A549 (cell line): ENCODE measurements at regions not wholly inside any gene's neighbourhood (a gene's known extent, or its start where the extent isn't known, plus 50 kb on each side); places are given as distances from the start of the nearest gene placed in this dataset.

Experiments
- ATAC-seq, 2 experiments: fragments of 200-7000 bp in 1 of 2; fragments of >200 bp in 1 of 2; cut with Nextera tagmentation in 1 of 2; cut with Tn5 transposase in 1 of 2; 3 replicates each; pipeline versions ENCODE4 v1.8.0 to v1.9.1; 2018 to 2020; ENCODE audit warnings: mild to moderate bottlenecking in 1 of 2, moderate library complexity in 1 of 2
- CTCF ChIA-PET: fragments of 300-600 bp; sonication (Branson Sonifier 250); formaldehyde crosslinking; extraction: SDS; loops from one replicate; lab custom pipeline; 2021; ENCODE audit warnings: antibody characterized with exemption, inconsistent platforms; lab: Yijun Ruan, JAX
- POLR2A ChIA-PET: fragments of 350-600 bp; formaldehyde crosslinking; extraction: SDS; loops from one replicate; lab custom pipeline; 2021; ENCODE audit warnings: antibody characterized with exemption, inconsistent platforms; lab: Yijun Ruan, JAX
- DNase-seq, 2 experiments: peaks; one replicate each; pipeline versions ENCODE4 v3.0.0 to v3.0.0-alpha.2; 2011 to 2016; ENCODE audit warnings: low read depth in 1 of 2, low spot score in 1 of 2
- FAIRE-seq: peaks from 2 replicates; lab custom pipeline; 2011; peaks lifted over from hg19 to GRCh38; lab: Jason Lieb, UNC
- H3K27ac ChIP-seq, 2 experiments: fragments of >200 bp; sonication (Bioruptor Twin); formaldehyde crosslinking; 3 replicates each; pipeline ENCODE4 v1.5.1; 2016 to 2017
- H3K4me1 ChIP-seq: fragments of >200 bp; sonication (Bioruptor Twin); formaldehyde crosslinking; 3 replicates; pipeline ENCODE4 v1.6.1; 2016
- H3K4me2 ChIP-seq: fragments of >200 bp; sonication (Bioruptor Twin); formaldehyde crosslinking; 3 replicates; pipeline ENCODE4 v1.6.1; 2016
- H3K4me3 ChIP-seq: fragments of >200 bp; sonication (Bioruptor Twin); formaldehyde crosslinking; 3 replicates; pipeline ENCODE4 v1.5.1; 2016
- H3K9me3 ChIP-seq: fragments of >200 bp; sonication (Bioruptor Twin); formaldehyde crosslinking; 3 replicates; pipeline ENCODE4 v1.6.1; 2016
- CBX8 ChIP-seq: fragments of 200-600 bp; sonication (generic); IDR thresholded peaks from 2 replicates; pipeline ENCODE4 v1.6.1; 2016
- CEBPB ChIP-seq, 2 experiments: fragments of >200 bp in 1 of 2; sonication (Bioruptor Twin) in 1 of 2; formaldehyde crosslinking in 1 of 2; IDR thresholded peaks; 2 replicates each; pipeline ENCODE4 v1.6.1; 2012 to 2016
- EHF ChIP-seq: fragments of 250-450 bp; sonication (Bioruptor Pico); IDR thresholded peaks from 2 replicates; pipeline ENCODE4 v1.5.0; 2020; ENCODE audit warnings: mild to moderate bottlenecking
- EHMT2 ChIP-seq: fragments of 200-600 bp; sonication (generic); IDR thresholded peaks from 2 replicates; pipeline ENCODE4 v1.6.1; 2016; ENCODE audit warnings: antibody characterized with exemption, low read depth, mild to moderate bottlenecking, moderate library complexity
- EP300 ChIP-seq, 2 experiments: fragments of >200 bp; sonication (Bioruptor Twin); formaldehyde crosslinking; IDR thresholded peaks; 2 replicates in 1 of 2; 3 replicates in 1 of 2; pipeline ENCODE4 v1.6.1; 2016 to 2017
- ESRRA ChIP-seq: fragments of 150-350 bp; IDR thresholded peaks from 2 replicates; pipeline ENCODE4 v1.6.1; 2014; ENCODE audit warnings: mild to moderate bottlenecking, low read length, borderline replicate concordance
- HDAC2 ChIP-seq: fragments of 200-600 bp; sonication (generic); IDR thresholded peaks from 2 replicates; pipeline ENCODE4 v1.6.1; 2016
- HOXB13 ChIP-seq: fragments of 250-450 bp; sonication (Bioruptor Pico); IDR thresholded peaks from 2 replicates; pipeline ENCODE4 v1.5.0; 2020; ENCODE audit warnings: low read depth, mild to moderate bottlenecking, moderate library complexity
- JUN ChIP-seq, 2 experiments: fragments of >200 bp; sonication (Bioruptor Twin); formaldehyde crosslinking; IDR thresholded peaks; 2 replicates in 1 of 2; 3 replicates in 1 of 2; pipeline ENCODE4 v1.6.1; 2016 to 2017
- MAX ChIP-seq: IDR thresholded peaks from 2 replicates; pipeline ENCODE4 v1.6.1; 2012
- NR3C1 ChIP-seq: fragments of >200 bp; sonication (Bioruptor Twin); formaldehyde crosslinking; IDR thresholded peaks from 3 replicates; pipeline ENCODE4 v1.6.1; 2017
- RNF2 ChIP-seq: fragments of 200-600 bp; sonication (generic); IDR thresholded peaks from 2 replicates; pipeline ENCODE4 v1.6.1; 2016; ENCODE audit warnings: low read depth, mild to moderate bottlenecking, antibody characterized with exemption, moderate library complexity, borderline replicate concordance
- SMC3 ChIP-seq: fragments of >200 bp; sonication (Bioruptor Twin); formaldehyde crosslinking; IDR thresholded peaks from 3 replicates; pipeline ENCODE4 v1.6.1; 2018; ENCODE audit warnings: inconsistent platforms
- SREBF2 ChIP-seq: fragments of 450-650 bp; IDR thresholded peaks from 2 replicates; pipeline ENCODE4 v1.6.1; 2014; ENCODE audit warnings: mild to moderate bottlenecking, moderate library complexity
- ZFP36 ChIP-seq: fragments of 450-650 bp; IDR thresholded peaks from 2 replicates; pipeline ENCODE4 v1.6.1; 2014; ENCODE audit warnings: borderline replicate concordance; ENCODE audit not compliant: partially characterized antibody
- ZNF302 ChIP-seq: fragments of 250-450 bp; sonication (Bioruptor Pico); IDR thresholded peaks from 2 replicates; pipeline ENCODE4 v1.9.0; 2021; ENCODE audit warnings: inconsistent platforms, mild to moderate bottlenecking, moderate library complexity
- ZSCAN20 ChIP-seq: fragments of 250-450 bp; sonication (Bioruptor Pico); IDR thresholded peaks from 2 replicates; pipeline ENCODE4 v1.8.0; 2022; ENCODE audit warnings: mild to moderate bottlenecking, moderate library complexity
- WGBS: methylation state at CpG from one replicate; pipeline ENCODE4 v1.1.6; 2017; ENCODE audit errors: missing lambda C conversion rate; 5-methylcytosine and 5-hydroxymethylcytosine counted together
- TF ChIP-seq, protein P1 (sequence below): fragments of >200 bp; sonication (Bioruptor Twin); formaldehyde crosslinking; IDR thresholded peaks from 3 replicates; pipeline ENCODE4 v1.6.1; 2016
- TF ChIP-seq, protein P2 (sequence below): fragments of 250-450 bp; sonication (Bioruptor Pico); IDR thresholded peaks from 2 replicates; pipeline ENCODE4 v1.5.0; 2020; ENCODE audit warnings: low read depth, mild to moderate bottlenecking, moderate library complexity
- TF ChIP-seq, protein P3 (sequence below): fragments of 200-600 bp; sonication (generic); IDR thresholded peaks from 2 replicates; pipeline ENCODE4 v1.6.1; 2016; ENCODE audit warnings: antibody characterized with exemption, mild to moderate bottlenecking, moderate library complexity
- TF ChIP-seq, protein P4 (sequence below): IDR thresholded peaks from 2 replicates; pipeline ENCODE4 v1.6.1; 2012

DNA sequence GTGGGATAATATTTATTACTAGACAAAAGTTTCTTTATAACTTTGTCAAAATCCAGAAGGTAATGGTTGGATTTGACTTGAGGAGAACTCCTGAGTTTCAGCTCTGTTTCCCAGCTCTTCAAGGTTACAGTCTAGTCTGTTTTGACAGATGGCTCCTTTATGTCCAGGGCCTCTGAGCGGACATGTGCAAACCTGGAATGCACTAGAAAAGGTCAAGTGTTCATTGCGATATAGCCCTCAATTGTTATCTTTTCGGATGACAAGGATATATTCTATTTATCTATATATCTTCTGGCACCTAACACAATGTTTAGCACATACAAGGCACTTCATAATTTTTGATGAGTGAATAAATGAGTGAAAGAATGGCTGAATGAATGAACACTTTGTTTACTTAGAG is 513.2 kb upstream of the GOLIM4 start:
- WGBS, result 34% methylated on average over 3 of the region's 3 CpGs
- Histone ChIP-seq H3K27ac (no peak overlapping the region), H3K4me3 (no peak overlapping the region), H3K4me1 (no peaks in the 10 kb centered on the region), H3K9me3 (no peaks in the 10 kb centered on the region), H3K4me2 (no peak overlapping the region)
- DNase-seq, result no peak
- no peak for ATAC-seq
- FAIRE-seq, result no peak
- TF ChIP-seq, protein P1, sequence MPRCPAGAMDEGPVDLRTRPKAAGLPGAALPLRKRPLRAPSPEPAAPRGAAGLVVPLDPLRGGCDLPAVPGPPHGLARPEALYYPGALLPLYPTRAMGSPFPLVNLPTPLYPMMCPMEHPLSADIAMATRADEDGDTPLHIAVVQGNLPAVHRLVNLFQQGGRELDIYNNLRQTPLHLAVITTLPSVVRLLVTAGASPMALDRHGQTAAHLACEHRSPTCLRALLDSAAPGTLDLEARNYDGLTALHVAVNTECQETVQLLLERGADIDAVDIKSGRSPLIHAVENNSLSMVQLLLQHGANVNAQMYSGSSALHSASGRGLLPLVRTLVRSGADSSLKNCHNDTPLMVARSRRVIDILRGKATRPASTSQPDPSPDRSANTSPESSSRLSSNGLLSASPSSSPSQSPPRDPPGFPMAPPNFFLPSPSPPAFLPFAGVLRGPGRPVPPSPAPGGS, result no peak
- TF ChIP-seq, protein P2, sequence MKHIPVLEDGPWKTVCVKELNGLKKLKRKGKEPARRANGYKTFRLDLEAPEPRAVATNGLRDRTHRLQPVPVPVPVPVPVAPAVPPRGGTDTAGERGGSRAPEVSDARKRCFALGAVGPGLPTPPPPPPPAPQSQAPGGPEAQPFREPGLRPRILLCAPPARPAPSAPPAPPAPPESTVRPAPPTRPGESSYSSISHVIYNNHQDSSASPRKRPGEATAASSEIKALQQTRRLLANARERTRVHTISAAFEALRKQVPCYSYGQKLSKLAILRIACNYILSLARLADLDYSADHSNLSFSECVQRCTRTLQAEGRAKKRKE, result no peak
- TF ChIP-seq EP300 (IDR thresholded peaks at IDR 0.05) (no peak), ZNF302 (CRISPR knock-in tag) (no peak), HOXB13 (CRISPR knock-in tag) (no peak), HDAC2 (no peak)
- CTCF ChIA-PET, result no interaction called here
- POLR2A ChIA-PET, result no interaction called here

GRCh38 chr3:168604767-168605166 is 509.0 kb upstream of the GOLIM4 start:
- ATAC-seq (no peak), FAIRE-seq (no peak), DNase-seq (no peak)
- Histone ChIP-seq H3K4me2 (no peak overlapping the region), H3K4me3 (no peak overlapping the region), H3K27ac (no peak overlapping the region), H3K9me3 (no peaks in the 10 kb centered on the region), H3K4me1 (no peaks in the 10 kb centered on the region)
- ChIA-PET POLR2A (no interaction called here), CTCF (interaction anchor here (1.0 kb wide), 1 partner anchor 10 kb away, joined by 3 read pairs; no protein-coding TSS in a partner anchor)
- TF ChIP-seq EHMT2 (no peak), CEBPB (IDR thresholded peaks at IDR 0.05) (no peak), HOXB13 (CRISPR knock-in tag) (no peak), RNF2 (no peak), MAX (no peak), CBX8 (no peak), SMC3 (no peak), EHF (no peak), NR3C1 (no peak), SREBF2 (no peak), ZSCAN20 (CRISPR knock-in tag) (no peak), JUN (IDR thresholded peaks at IDR 0.05) (no peak), ESRRA (no peak), ZFP36 (no peak)
- TF ChIP-seq, protein P3, sequence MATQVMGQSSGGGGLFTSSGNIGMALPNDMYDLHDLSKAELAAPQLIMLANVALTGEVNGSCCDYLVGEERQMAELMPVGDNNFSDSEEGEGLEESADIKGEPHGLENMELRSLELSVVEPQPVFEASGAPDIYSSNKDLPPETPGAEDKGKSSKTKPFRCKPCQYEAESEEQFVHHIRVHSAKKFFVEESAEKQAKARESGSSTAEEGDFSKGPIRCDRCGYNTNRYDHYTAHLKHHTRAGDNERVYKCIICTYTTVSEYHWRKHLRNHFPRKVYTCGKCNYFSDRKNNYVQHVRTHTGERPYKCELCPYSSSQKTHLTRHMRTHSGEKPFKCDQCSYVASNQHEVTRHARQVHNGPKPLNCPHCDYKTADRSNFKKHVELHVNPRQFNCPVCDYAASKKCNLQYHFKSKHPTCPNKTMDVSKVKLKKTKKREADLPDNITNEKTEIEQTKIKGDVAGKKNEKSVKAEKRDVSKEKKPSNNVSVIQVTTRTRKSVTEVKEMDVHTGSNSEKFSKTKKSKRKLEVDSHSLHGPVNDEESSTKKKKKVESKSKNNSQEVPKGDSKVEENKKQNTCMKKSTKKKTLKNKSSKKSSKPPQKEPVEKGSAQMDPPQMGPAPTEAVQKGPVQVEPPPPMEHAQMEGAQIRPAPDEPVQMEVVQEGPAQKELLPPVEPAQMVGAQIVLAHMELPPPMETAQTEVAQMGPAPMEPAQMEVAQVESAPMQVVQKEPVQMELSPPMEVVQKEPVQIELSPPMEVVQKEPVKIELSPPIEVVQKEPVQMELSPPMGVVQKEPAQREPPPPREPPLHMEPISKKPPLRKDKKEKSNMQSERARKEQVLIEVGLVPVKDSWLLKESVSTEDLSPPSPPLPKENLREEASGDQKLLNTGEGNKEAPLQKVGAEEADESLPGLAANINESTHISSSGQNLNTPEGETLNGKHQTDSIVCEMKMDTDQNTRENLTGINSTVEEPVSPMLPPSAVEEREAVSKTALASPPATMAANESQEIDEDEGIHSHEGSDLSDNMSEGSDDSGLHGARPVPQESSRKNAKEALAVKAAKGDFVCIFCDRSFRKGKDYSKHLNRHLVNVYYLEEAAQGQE, result no peak
- TF ChIP-seq, protein P4, sequence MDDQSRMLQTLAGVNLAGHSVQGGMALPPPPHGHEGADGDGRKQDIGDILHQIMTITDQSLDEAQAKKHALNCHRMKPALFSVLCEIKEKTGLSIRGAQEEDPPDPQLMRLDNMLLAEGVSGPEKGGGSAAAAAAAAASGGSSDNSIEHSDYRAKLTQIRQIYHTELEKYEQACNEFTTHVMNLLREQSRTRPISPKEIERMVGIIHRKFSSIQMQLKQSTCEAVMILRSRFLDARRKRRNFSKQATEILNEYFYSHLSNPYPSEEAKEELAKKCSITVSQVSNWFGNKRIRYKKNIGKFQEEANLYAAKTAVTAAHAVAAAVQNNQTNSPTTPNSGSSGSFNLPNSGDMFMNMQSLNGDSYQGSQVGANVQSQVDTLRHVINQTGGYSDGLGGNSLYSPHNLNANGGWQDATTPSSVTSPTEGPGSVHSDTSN, result no peak
- 1% methylated on average over 3 of the region's 3 CpGs for WGBS
